CD4-positive, alpha-beta T cell treated with Interleukin-4 for 1 hour (primary cell): ENCODE measurements at regions not wholly inside any gene's neighbourhood (a gene's known extent, or its start where the extent isn't known, plus 50 kb on each side); places are given as distances from the start of the nearest gene placed in this dataset.
"Not testable (repeated sequence)": the region's sequence is repeated elsewhere in the genome, so short reads cannot be mapped to it uniquely, and the experiment has no call there.

Experiments
- DNase-seq, 2 donors: peaks; one replicate each; pipeline ENCODE4 v3.0.0-alpha.2; 2020 to 2022

GRCh38 chr15:20473465-20473864, 68.1 kb downstream of the GOLGA6L6 start:
- DNase-seq, result not testable (repeated sequence)

GRCh38 chr15:20472983-20473382, 68.6 kb downstream of the GOLGA6L6 start:
- not testable (repeated sequence) for DNase-seq

- not testable (repeated sequence) for DNase-seq
Observed at GRCh38 chr15:20470810-20471209, 70.8 kb downstream of the GOLGA6L6 start.

- DNase-seq, result not testable (repeated sequence)
Observed at GRCh38 chr15:20441138-20441537, 100.5 kb downstream of the GOLGA6L6 start.

GRCh38 chr15:20440390-20440789, 101.2 kb downstream of the GOLGA6L6 start:
- not testable (repeated sequence) for DNase-seq

- not testable (repeated sequence) for DNase-seq
Observed at GRCh38 chr15:20439111-20439510, 102.5 kb downstream of the GOLGA6L6 start.

- DNase-seq, result not testable (repeated sequence)
Observed at GRCh38 chr15:20438255-20438654, 103.3 kb downstream of the GOLGA6L6 start.

- DNase-seq, result not testable (repeated sequence)
Observed at GRCh38 chr15:20433468-20433867, 108.1 kb downstream of the GOLGA6L6 start.

GRCh38 chr15:20430495-20430894, 111.1 kb downstream of the GOLGA6L6 start:
- DNase-seq, result not testable (repeated sequence)

- not testable (repeated sequence) for DNase-seq
Observed at GRCh38 chr15:20420710-20421109, 120.9 kb downstream of the GOLGA6L6 start.

GRCh38 chr15:20416618-20417017, 125.0 kb downstream of the GOLGA6L6 start:
- not testable (repeated sequence) for DNase-seq

- DNase-seq, result not testable (repeated sequence)
Observed at GRCh38 chr15:20409667-20410198, 131.9 kb downstream of the GOLGA6L6 start.

- no peak for DNase-seq
Observed at GRCh38 chr15:20409247-20409646, 132.4 kb downstream of the GOLGA6L6 start.

GRCh38 chr15:20407553-20407952, 134.0 kb downstream of the GOLGA6L6 start:
- DNase-seq, result no peak

GRCh38 chr15:20404571-20404970, 137.0 kb downstream of the GOLGA6L6 start:
- not testable (repeated sequence) for DNase-seq

- DNase-seq, result not testable (repeated sequence)
Observed at GRCh38 chr15:20402586-20402985, 139.0 kb downstream of the GOLGA6L6 start.

- not testable (repeated sequence) for DNase-seq
Observed at GRCh38 chr15:20401058-20401457, 140.5 kb downstream of the GOLGA6L6 start.

- DNase-seq, result not testable (repeated sequence)
Observed at GRCh38 chr15:20398680-20399079, 142.9 kb downstream of the GOLGA6L6 start.

GRCh38 chr15:20388161-20388560, 153.4 kb downstream of the GOLGA6L6 start:
- DNase-seq, result not testable (repeated sequence)

- no peak for DNase-seq
Observed at GRCh38 chr15:20386198-20386597, 155.4 kb downstream of the GOLGA6L6 start.

- DNase-seq, result not testable (repeated sequence)
Observed at GRCh38 chr15:20380199-20380598, 161.4 kb downstream of the GOLGA6L6 start.

- DNase-seq, result no peak
Observed at GRCh38 chr15:20376872-20377271, 164.7 kb downstream of the GOLGA6L6 start.

GRCh38 chr15:20372416-20372815, 169.2 kb downstream of the GOLGA6L6 start:
- not testable (repeated sequence) for DNase-seq

GRCh38 chr15:20369500-20369899, 172.1 kb downstream of the GOLGA6L6 start:
- DNase-seq, result no peak

- DNase-seq, result no peak
Observed at GRCh38 chr15:20368974-20369373, 172.6 kb downstream of the GOLGA6L6 start.
